ENCODE measurements at regions not wholly inside any gene's neighbourhood (a gene's known extent, or its start where the extent isn't known, plus 50 kb on each side); places are given as distances from the start of the nearest gene placed in this dataset.

DNA sequence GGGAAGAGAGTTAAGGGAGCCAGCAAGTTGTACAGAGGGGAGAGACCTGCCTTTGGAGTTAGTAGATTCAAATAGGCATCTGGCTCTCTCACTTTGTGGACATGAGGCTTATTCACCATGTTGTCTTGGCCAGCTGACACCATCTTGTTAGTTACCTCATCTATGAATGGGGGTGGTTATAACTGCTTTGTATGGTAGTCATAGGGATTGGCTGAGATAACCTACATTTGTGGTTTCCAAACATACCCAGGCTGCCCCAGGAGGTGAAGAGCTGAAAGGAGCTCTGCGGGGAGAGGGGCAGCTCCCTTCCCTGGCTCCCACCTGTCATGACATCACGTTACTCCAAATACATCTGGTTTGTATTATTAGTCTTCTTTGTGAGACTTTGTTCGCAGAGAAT, 393.3 kb upstream of the AUTS2 start:
- H3K9me3 ChIP-seq: no peaks in the 10 kb centered on the region
- H3K36me3 ChIP-seq: no peaks in the 10 kb centered on the region
- TF ChIP-seq, protein P1, sequence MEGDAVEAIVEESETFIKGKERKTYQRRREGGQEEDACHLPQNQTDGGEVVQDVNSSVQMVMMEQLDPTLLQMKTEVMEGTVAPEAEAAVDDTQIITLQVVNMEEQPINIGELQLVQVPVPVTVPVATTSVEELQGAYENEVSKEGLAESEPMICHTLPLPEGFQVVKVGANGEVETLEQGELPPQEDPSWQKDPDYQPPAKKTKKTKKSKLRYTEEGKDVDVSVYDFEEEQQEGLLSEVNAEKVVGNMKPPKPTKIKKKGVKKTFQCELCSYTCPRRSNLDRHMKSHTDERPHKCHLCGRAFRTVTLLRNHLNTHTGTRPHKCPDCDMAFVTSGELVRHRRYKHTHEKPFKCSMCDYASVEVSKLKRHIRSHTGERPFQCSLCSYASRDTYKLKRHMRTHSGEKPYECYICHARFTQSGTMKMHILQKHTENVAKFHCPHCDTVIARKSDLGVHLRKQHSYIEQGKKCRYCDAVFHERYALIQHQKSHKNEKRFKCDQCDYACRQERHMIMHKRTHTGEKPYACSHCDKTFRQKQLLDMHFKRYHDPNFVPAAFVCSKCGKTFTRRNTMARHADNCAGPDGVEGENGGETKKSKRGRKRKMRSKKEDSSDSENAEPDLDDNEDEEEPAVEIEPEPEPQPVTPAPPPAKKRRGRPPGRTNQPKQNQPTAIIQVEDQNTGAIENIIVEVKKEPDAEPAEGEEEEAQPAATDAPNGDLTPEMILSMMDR (IDR thresholded peaks at IDR 0.05): no peak
- no peaks in the 10 kb centered on the region for H3K27me3 ChIP-seq
- no peaks in the 10 kb centered on the region for H3K4me1 ChIP-seq
- no peak overlapping the region for H3K27ac ChIP-seq
- intact Hi-C loops (cut with DNase I; ENCODE audit: low total_unique reads): no loop called here
- no peak overlapping the region for H3K4me3 ChIP-seq
- no peak for DNase-seq

DNA sequence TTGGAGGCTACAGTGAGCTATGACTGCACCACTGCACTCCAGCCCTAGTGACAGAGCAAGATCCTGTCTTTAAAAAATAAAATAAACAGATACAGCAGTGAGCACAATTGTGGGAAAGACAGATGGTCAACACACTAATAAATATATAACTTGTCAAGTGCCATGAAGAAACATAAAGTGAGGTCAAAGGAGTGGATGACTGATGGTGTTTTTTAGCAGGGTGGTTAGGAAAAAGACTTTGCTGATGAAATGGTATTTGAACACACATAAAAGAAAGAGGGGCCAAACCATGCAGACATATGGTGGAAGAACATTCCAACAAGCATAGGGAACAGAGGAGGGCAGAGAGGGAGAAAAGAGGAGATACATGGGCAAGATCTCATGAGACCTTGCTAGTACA, 392.7 kb upstream of the AUTS2 start:
- Histone ChIP-seq H3K9me3 (no peaks in the 10 kb centered on the region), H3K4me1 (no peaks in the 10 kb centered on the region), H3K27ac (no peak overlapping the region), H3K27me3 (no peaks in the 10 kb centered on the region), H3K4me3 (no peak overlapping the region), H3K36me3 (no peaks in the 10 kb centered on the region)
- no peak for DNase-seq
- TF ChIP-seq, protein P1 (IDR thresholded peaks at IDR 0.05): no peak
- intact Hi-C loops (cut with DNase I; ENCODE audit: low total_unique reads): no loop called here

DNA sequence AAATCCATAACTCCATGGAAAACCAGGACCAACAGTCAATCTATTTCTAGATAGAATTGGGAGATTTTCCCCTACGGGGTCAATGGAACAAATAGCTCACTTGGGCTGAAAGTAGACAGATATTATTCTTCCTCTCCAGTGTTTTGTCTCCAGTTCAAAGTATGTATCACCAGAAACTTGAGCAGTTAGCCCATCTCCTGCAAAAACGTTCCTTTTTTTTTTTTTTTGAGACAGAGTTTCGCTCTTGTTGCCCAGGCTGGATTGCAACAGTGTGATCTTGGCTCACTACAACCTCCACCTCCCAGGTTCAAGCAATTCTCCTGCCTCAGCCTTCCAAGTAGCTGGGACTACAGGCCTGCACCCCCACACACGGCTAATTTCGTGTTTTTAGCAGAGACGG, 390.0 kb upstream of the AUTS2 start:
- Histone ChIP-seq H3K4me1 (no peaks in the 10 kb centered on the region), H3K27me3 (peaks cover 0 to 3% of the 10 kb centered on the region in 2 donors), H3K9me3 (no peaks in the 10 kb centered on the region), H3K4me3 (no peak overlapping the region), H3K27ac (no peak overlapping the region), H3K36me3 (no peaks in the 10 kb centered on the region)
- intact Hi-C loops (cut with DNase I; ENCODE audit: low total_unique reads): no loop called here
- DNase-seq: no peak
- TF ChIP-seq, protein P1 (IDR thresholded peaks at IDR 0.05): no peak

DNA sequence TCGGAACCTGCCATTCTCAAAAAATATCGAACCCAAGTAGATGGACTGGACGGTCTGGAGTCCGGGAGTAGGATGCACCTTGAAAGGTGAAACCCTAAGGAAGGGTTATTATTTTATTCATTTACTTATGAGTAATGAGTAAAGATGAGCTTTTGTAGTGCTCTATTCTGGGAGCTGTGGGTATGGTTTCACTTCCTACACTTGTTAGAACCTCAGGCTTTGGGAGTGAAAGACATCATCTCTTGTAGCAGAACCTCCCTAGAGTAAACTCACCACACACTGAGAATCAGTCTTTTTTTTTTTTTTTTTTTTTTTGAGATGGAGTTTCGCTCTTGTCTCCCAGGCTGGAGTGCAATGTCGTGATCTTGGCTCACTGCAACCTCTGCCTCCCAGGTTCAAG, 389.4 kb upstream of the AUTS2 start:
- no peaks in the 10 kb centered on the region for H3K4me1 ChIP-seq
- DNase-seq: no peak
- peaks cover 0 to 3% of the 10 kb centered on the region in 2 donors for H3K27me3 ChIP-seq
- H3K4me3 ChIP-seq: no peak overlapping the region
- TF ChIP-seq, protein P1 (IDR thresholded peaks at IDR 0.05): no peak
- no peaks in the 10 kb centered on the region for H3K36me3 ChIP-seq
- H3K9me3 ChIP-seq: no peaks in the 10 kb centered on the region
- H3K27ac ChIP-seq: no peak overlapping the region
- intact Hi-C loops (cut with DNase I; ENCODE audit: low total_unique reads): no loop called here

DNA sequence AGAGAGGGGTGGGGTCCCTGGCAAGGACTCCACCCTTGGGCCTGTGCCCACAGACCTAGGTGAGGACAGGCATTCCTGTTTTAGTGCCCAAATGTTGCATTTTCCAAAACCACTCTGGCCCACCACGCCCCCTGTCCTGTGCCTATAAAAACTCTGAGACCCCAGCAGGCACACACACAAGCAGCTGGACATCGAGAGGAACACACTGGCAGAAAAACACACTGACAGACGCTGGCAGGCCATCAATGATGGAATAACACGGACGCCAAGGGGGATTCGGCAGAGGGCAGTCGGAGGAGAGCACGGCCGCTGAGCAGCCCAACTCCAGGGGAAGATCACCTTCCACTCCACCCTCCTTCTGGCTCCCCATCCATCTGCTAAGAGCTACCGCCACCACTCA, 386.9 kb upstream of the AUTS2 start:
- no peak for DNase-seq
- H3K27me3 ChIP-seq: peaks cover 0 to 3% of the 10 kb centered on the region in 2 donors
- H3K36me3 ChIP-seq: no peaks in the 10 kb centered on the region
- H3K4me3 ChIP-seq: no peak overlapping the region
- intact Hi-C loops (cut with DNase I; ENCODE audit: low total_unique reads): no loop called here
- no peaks in the 10 kb centered on the region for H3K4me1 ChIP-seq
- no peak overlapping the region for H3K27ac ChIP-seq
- H3K9me3 ChIP-seq: no peaks in the 10 kb centered on the region
- TF ChIP-seq, protein P1 (IDR thresholded peaks at IDR 0.05): no peak

DNA sequence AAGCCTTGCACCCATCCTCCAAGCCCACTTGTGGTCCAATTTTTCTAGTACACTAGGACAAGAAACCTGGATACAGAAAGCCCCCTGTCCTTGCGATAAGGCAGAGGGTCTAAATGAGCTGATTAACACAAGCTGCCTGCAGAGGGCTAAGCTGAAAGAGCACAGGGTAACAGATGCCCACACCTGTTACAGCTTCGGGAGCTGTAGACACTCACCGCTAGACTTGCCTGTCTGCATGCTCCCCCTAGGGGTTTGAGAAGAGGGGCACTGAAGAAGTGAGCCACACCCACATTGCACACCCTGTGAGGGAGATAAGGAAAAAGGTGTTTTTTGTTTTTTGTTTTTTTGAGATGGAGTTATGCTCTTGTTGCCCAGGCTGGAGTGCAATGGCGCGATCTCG, 386.5 kb upstream of the AUTS2 start:
- Histone ChIP-seq H3K27ac (no peak overlapping the region), H3K4me1 (no peaks in the 10 kb centered on the region), H3K4me3 (no peak overlapping the region), H3K27me3 (peaks cover 0 to 3% of the 10 kb centered on the region in 2 donors), H3K9me3 (no peaks in the 10 kb centered on the region), H3K36me3 (no peaks in the 10 kb centered on the region)
- no peak for DNase-seq
- TF ChIP-seq, protein P1 (IDR thresholded peaks at IDR 0.05): no peak
- intact Hi-C loops (cut with DNase I; ENCODE audit: low total_unique reads): no loop called here
